Mesenchymal stem cell (in vitro differentiated cells and primary cell): ENCODE measurements at regions not wholly inside any gene's neighbourhood (a gene's known extent, or its start where the extent isn't known, plus 50 kb on each side); places are given as distances from the start of the nearest gene placed in this dataset.

ENCODE experiments used
- DNase-seq: peaks from one replicate; pipeline ENCODE4 v3.0.0-alpha.2; 2013
- H2AFZ ChIP-seq: one replicate; pipeline ENCODE4 v1.6.1; 2013; ENCODE audit warnings: low read depth, mild to moderate bottlenecking, control low read depth, inconsistent platforms, low read length, moderate library complexity
- H2AK5ac ChIP-seq: 2 replicates; pipeline ENCODE4 v1.6.1; 2013; ENCODE audit warnings: low read length, moderate library complexity, mild to moderate bottlenecking, inconsistent platforms; ENCODE audit not compliant: severe bottlenecking
- H2BK120ac ChIP-seq: one replicate; pipeline ENCODE4 v1.6.1; 2013; ENCODE audit warnings: low read depth, mild to moderate bottlenecking, inconsistent platforms, low read length, moderate library complexity
- H2BK12ac ChIP-seq, 2 experiments: one replicate each; pipeline ENCODE4 v1.6.1; 2013; ENCODE audit warnings: inconsistent platforms in 2 of 2, low read length in 2 of 2, mild to moderate bottlenecking in 2 of 2, moderate library complexity in 2 of 2, control low read depth in 1 of 2
- H2BK15ac ChIP-seq: one replicate; pipeline ENCODE4 v1.6.1; 2013; ENCODE audit warnings: mild to moderate bottlenecking, low read depth, inconsistent platforms; ENCODE audit not compliant: poor library complexity, severe bottlenecking
- H2BK5ac ChIP-seq: 2 replicates; pipeline ENCODE4 v1.6.1; 2013; ENCODE audit warnings: low read depth, mild to moderate bottlenecking, low read length, control low read depth, inconsistent platforms; ENCODE audit not compliant: poor library complexity, severe bottlenecking
- H3K14ac ChIP-seq, 2 experiments: one replicate each; pipeline ENCODE4 v1.6.1; 2013; ENCODE audit warnings: inconsistent platforms in 2 of 2, low read length in 2 of 2, control low read depth in 1 of 2, mild to moderate bottlenecking in 1 of 2, moderate library complexity in 1 of 2
- H3K18ac ChIP-seq, 2 experiments: one replicate each; pipeline ENCODE4 v1.6.1; 2013; ENCODE audit warnings: inconsistent platforms in 2 of 2, low read length in 2 of 2, control low read depth in 1 of 2, low read depth in 1 of 2, mild to moderate bottlenecking in 1 of 2
- H3K23ac ChIP-seq, 2 experiments: one replicate each; pipeline ENCODE4 v1.6.1; 2013; ENCODE audit warnings: inconsistent platforms in 2 of 2, low read length in 2 of 2, mild to moderate bottlenecking in 2 of 2, moderate library complexity in 2 of 2, control low read depth in 1 of 2
- H3K27ac ChIP-seq: 2 replicates; pipeline ENCODE4 v1.5.1; 2013; ENCODE audit warnings: mild to moderate bottlenecking, moderate library complexity, low read length, control low read depth, inconsistent platforms; ENCODE audit not compliant: poor library complexity, severe bottlenecking
- H3K27me3 ChIP-seq, 2 experiments: 2 replicates each; pipeline versions ENCODE4 v1.6.1 to v1.7.0; 2013; ENCODE audit warnings: low read length in 2 of 2, mild to moderate bottlenecking in 2 of 2, moderate library complexity in 2 of 2, control low read depth in 1 of 2, inconsistent platforms in 1 of 2; ENCODE audit not compliant: control insufficient read depth in 1 of 2, insufficient read depth in 1 of 2
- H3K36me3 ChIP-seq, 2 experiments: 2 replicates each; pipeline versions ENCODE4 v1.6.1 to v1.7.0; 2013; ENCODE audit warnings: low read length in 2 of 2, control low read depth in 1 of 2, inconsistent platforms in 1 of 2, low read depth in 1 of 2, mild to moderate bottlenecking in 1 of 2; ENCODE audit not compliant: insufficient read depth in 2 of 2, control insufficient read depth in 1 of 2
- H3K4ac ChIP-seq, 2 experiments: one replicate each; pipeline ENCODE4 v1.6.1; 2013; ENCODE audit warnings: inconsistent platforms in 2 of 2, low read length in 2 of 2, mild to moderate bottlenecking in 2 of 2, moderate library complexity in 2 of 2, control low read depth in 1 of 2, low read depth in 1 of 2
- H3K4me1 ChIP-seq: 2 replicates; pipeline ENCODE4 v1.6.1; 2013; ENCODE audit warnings: low read depth, low read length, control low read depth; ENCODE audit not compliant: control insufficient read depth, insufficient read depth
- H3K4me2 ChIP-seq: 2 replicates; pipeline ENCODE4 v1.6.1; 2013; ENCODE audit warnings: low read length, mild to moderate bottlenecking, inconsistent platforms; ENCODE audit not compliant: poor library complexity, severe bottlenecking
- H3K4me3 ChIP-seq, 2 experiments: 2 replicates each; pipeline versions ENCODE4 v1.5.1 to v1.7.0; 2013; ENCODE audit warnings: low read length in 2 of 2, mild to moderate bottlenecking in 2 of 2, control low read depth in 1 of 2, low read depth in 1 of 2; ENCODE audit not compliant: insufficient read depth in 1 of 2
- H3K79me1 ChIP-seq: replicated peaks from 2 replicates; pipeline ENCODE4 v1.6.1; 2013; ENCODE audit warnings: mild to moderate bottlenecking, control low read depth, low read length, inconsistent platforms; ENCODE audit not compliant: poor library complexity, severe bottlenecking
- H3K9ac ChIP-seq: 2 replicates; pipeline ENCODE4 v1.7.0; 2013; ENCODE audit warnings: mild to moderate bottlenecking, low read length, moderate library complexity
- H3K9me3 ChIP-seq: 2 replicates; pipeline ENCODE4 v1.7.0; 2013; ENCODE audit warnings: mild to moderate bottlenecking, low read length; ENCODE audit not compliant: control insufficient read depth
- H4K8ac ChIP-seq: one replicate; pipeline ENCODE4 v1.6.1; 2013; ENCODE audit warnings: inconsistent platforms, mild to moderate bottlenecking, low read length, moderate library complexity
- H4K91ac ChIP-seq: one replicate; pipeline ENCODE4 v1.6.1; 2013; ENCODE audit warnings: mild to moderate bottlenecking, low read length, inconsistent platforms
- WGBS: methylation state at CpG from one replicate; pipeline ENCODE4 v1.1.7; 2013; ENCODE audit warnings: mixed read lengths; 5-methylcytosine and 5-hydroxymethylcytosine counted together

GRCh38 chr4:84220990-84221389 is 278.1 kb downstream of the NKX6-1 start:
- no peak for DNase-seq
- WGBS, result 73% methylated on average over 6 of the region's 6 CpGs
- no peak overlapping the region for H3K9ac ChIP-seq
- H3K14ac ChIP-seq, result no peak overlapping the region
- no peak overlapping the region for H3K4me2 ChIP-seq
- no peak overlapping the region for H4K8ac ChIP-seq
- H3K79me1 ChIP-seq, result no peaks in the 10 kb centered on the region
- H4K91ac ChIP-seq, result no peak overlapping the region
- peaks cover 0 to 10% of the 10 kb centered on the region in 2 experiments for H3K27me3 ChIP-seq
- no peak overlapping the region for H2AFZ ChIP-seq
- no peak overlapping the region for H3K4ac ChIP-seq
- no peak overlapping the region for H3K27ac ChIP-seq
- no peak overlapping the region for H3K4me3 ChIP-seq
- no peak overlapping the region for H2BK12ac ChIP-seq
- H3K23ac ChIP-seq, result no peak overlapping the region
- H2BK15ac ChIP-seq, result no peak overlapping the region
- no peak overlapping the region for H2BK5ac ChIP-seq
- H3K18ac ChIP-seq, result no peak overlapping the region
- H3K36me3 ChIP-seq, result no peaks in the 10 kb centered on the region
- no peaks in the 10 kb centered on the region for H3K9me3 ChIP-seq
- H2AK5ac ChIP-seq, result no peak overlapping the region
- no peaks in the 10 kb centered on the region for H3K4me1 ChIP-seq
- no peak overlapping the region for H2BK120ac ChIP-seq

- Histone ChIP-seq H2BK5ac (no peak overlapping the region), H3K9ac (no peak overlapping the region), H2BK15ac (no peak overlapping the region), H3K4me1 (no peaks in the 10 kb centered on the region), H3K4me3 (no peak overlapping the region), H3K14ac (no peak overlapping the region), H4K91ac (no peak overlapping the region), H4K8ac (no peak overlapping the region), H3K23ac (no peak overlapping the region), H3K9me3 (no peaks in the 10 kb centered on the region), H2AFZ (no peak overlapping the region), H2BK120ac (no peak overlapping the region), H3K36me3 (no peaks in the 10 kb centered on the region), H3K27me3 (peaks cover 0 to 10% of the 10 kb centered on the region in 2 experiments), H3K4me2 (no peak overlapping the region), H3K4ac (no peak overlapping the region), H2AK5ac (no peak overlapping the region), H3K18ac (no peak overlapping the region), H3K27ac (no peak overlapping the region), H3K79me1 (no peaks in the 10 kb centered on the region), H2BK12ac (no peak overlapping the region)
- DNase-seq, result no peak
- 62% methylated on average over 1 of the region's 1 CpG for WGBS
Observed at GRCh38 chr4:84219656-84220055, 279.4 kb downstream of the NKX6-1 start.

- H3K18ac ChIP-seq, result no peak overlapping the region
Observed at GRCh38 chr4:84218031-84218430, 281.1 kb downstream of the NKX6-1 start.

GRCh38 chr4:84215217-84215616 is 283.9 kb downstream of the NKX6-1 start:
- no peak overlapping the region for H3K9ac ChIP-seq

More at GRCh38 chr4:84218031-84218430, 281.1 kb downstream of the NKX6-1 start:
- 66% methylated on average over 9 of the region's 9 CpGs for WGBS
- no peak overlapping the region for H2AFZ ChIP-seq
- no peak overlapping the region for H3K4me3 ChIP-seq
- H3K14ac ChIP-seq, result no peak overlapping the region
- H3K4me2 ChIP-seq, result no peak overlapping the region
- H2BK15ac ChIP-seq, result no peak overlapping the region
- peaks cover 0 to 3% of the 10 kb centered on the region in 2 experiments for H3K27me3 ChIP-seq
- no peak overlapping the region for H3K23ac ChIP-seq
- H2AK5ac ChIP-seq, result no peak overlapping the region
- H3K27ac ChIP-seq, result no peak overlapping the region
- no peak overlapping the region for H2BK5ac ChIP-seq
- no peak overlapping the region for H4K91ac ChIP-seq
- H2BK120ac ChIP-seq, result no peak overlapping the region
- no peaks in the 10 kb centered on the region for H3K79me1 ChIP-seq
- no peak overlapping the region for H2BK12ac ChIP-seq
- H3K9me3 ChIP-seq, result no peaks in the 10 kb centered on the region
- no peak overlapping the region for H4K8ac ChIP-seq
- no peak overlapping the region for H3K4ac ChIP-seq
- no peak for DNase-seq
- H3K36me3 ChIP-seq, result no peaks in the 10 kb centered on the region
- H3K4me1 ChIP-seq, result no peaks in the 10 kb centered on the region
- no peak overlapping the region for H3K9ac ChIP-seq

More at GRCh38 chr4:84215217-84215616, 283.9 kb downstream of the NKX6-1 start:
- Histone ChIP-seq H3K4me2 (no peak overlapping the region), H3K4me1 (no peaks in the 10 kb centered on the region), H3K23ac (no peak overlapping the region), H4K8ac (no peak overlapping the region), H2BK5ac (no peak overlapping the region), H3K14ac (no peak overlapping the region), H3K36me3 (no peaks in the 10 kb centered on the region), H2BK120ac (no peak overlapping the region), H3K79me1 (no peaks in the 10 kb centered on the region), H3K18ac (no peak overlapping the region), H2BK15ac (no peak overlapping the region), H3K27ac (no peak overlapping the region), H3K4ac (no peak overlapping the region), H2AK5ac (no peak overlapping the region), H3K27me3 (peaks cover 0 to 3% of the 10 kb centered on the region in 2 experiments), H2BK12ac (no peak overlapping the region), H3K9me3 (no peaks in the 10 kb centered on the region), H3K4me3 (no peak overlapping the region), H4K91ac (no peak overlapping the region), H2AFZ (no peak overlapping the region)
- WGBS, result 75% methylated on average over 2 of the region's 2 CpGs
- DNase-seq, result no peak
